Tibial nerve (tissue), 4 donors: ENCODE measurements at regions not wholly inside any gene's neighbourhood (a gene's known extent, or its start where the extent isn't known, plus 50 kb on each side); places are given as distances from the start of the nearest gene placed in this dataset.

Experiments
- EP300 ChIP-seq, 2 donors: sonication (generic); formaldehyde crosslinking; IDR thresholded peaks; one replicate each; pipeline ENCODE4 v1.6.1; 2017; ENCODE audit warnings: antibody characterized with exemption in 2 of 2, mild to moderate bottlenecking in 1 of 2
- TF ChIP-seq, protein P1 (sequence below), 5 experiments: fragments of 200-600 bp in 3 of 5; fragments of 450-650 bp in 2 of 5; sonication (generic) in 3 of 5; IDR thresholded peaks; one replicate each; pipeline ENCODE4 v1.5.1; 2016 to 2019; ENCODE audit warnings: antibody characterized with exemption in 5 of 5, mild to moderate bottlenecking in 3 of 5, moderate library complexity in 2 of 5

DNA sequence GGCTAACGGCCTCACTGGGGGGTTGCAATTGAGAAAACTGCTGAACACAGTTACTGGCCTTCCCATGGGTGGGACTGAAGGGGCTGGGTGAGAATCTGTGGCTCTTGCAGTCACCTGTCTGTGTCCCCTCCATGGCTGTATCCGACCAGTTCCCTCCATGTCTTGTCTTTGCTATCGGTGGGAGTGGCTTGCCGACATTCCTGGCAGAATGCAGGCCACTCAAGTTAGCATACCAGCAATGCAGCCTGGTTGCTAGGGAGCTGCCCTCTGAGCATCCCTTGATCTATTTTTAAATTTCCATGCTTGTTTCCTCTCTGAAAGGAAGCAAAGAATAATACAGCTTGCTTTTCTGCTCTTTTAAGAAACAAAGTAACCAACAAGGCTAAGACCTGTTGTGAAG, 1509.7 kb upstream of the WWC1 start:
- TF ChIP-seq, protein P1, sequence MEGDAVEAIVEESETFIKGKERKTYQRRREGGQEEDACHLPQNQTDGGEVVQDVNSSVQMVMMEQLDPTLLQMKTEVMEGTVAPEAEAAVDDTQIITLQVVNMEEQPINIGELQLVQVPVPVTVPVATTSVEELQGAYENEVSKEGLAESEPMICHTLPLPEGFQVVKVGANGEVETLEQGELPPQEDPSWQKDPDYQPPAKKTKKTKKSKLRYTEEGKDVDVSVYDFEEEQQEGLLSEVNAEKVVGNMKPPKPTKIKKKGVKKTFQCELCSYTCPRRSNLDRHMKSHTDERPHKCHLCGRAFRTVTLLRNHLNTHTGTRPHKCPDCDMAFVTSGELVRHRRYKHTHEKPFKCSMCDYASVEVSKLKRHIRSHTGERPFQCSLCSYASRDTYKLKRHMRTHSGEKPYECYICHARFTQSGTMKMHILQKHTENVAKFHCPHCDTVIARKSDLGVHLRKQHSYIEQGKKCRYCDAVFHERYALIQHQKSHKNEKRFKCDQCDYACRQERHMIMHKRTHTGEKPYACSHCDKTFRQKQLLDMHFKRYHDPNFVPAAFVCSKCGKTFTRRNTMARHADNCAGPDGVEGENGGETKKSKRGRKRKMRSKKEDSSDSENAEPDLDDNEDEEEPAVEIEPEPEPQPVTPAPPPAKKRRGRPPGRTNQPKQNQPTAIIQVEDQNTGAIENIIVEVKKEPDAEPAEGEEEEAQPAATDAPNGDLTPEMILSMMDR (IDR thresholded peaks at IDR 0.05), result no peak
- TF ChIP-seq EP300 (IDR thresholded peaks at IDR 0.05), result no peak
